ENCODE measurements at regions not wholly inside any gene's neighbourhood (a gene's known extent, or its start where the extent isn't known, plus 50 kb on each side); places are given as distances from the start of the nearest gene placed in this dataset.

DNA sequence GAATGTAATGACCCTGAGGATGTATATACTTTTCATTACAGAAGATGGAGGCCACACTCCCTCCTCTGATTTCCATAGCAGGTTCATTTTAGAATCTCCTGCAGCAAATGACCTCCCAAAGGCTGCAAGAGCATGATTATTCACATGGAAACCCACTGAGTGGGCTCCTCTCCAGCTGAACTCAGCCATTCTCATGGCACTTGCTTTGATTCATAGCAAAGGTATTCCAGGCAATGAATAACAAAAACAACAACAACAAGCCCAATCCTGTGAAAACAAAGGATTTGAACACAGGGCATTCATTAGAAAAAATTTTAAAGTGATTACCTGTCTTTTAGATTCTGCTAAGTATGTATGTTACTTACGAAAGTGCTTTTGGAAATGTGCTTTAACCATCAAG is 894.0 kb upstream of the FRG1 start:
- Histone ChIP-seq H3K9me1 (ENCODE audit: insufficient read depth, low read length) (no peaks in the 10 kb centered on the region), H3K9ac (ENCODE audit: low read depth, low read length) (no peak overlapping the region), H3K4ac (ENCODE audit: low read depth, low read length) (no peak overlapping the region), H3K4me1 (ENCODE audit: control insufficient read depth, insufficient read depth, low read length) (no peaks in the 10 kb centered on the region), H2BK15ac (ENCODE audit: low read depth, low read length) (0 out of 3 replicates have a peak overlapping the region, but pooled peaks have one; percentile 9), H3K18ac (ENCODE audit: low read depth, low read length) (no peak overlapping the region), H3K79me1 (ENCODE audit: low read depth in 1 of 2, low read length in 2 of 2) (no peaks in the 10 kb centered on the region), H3K23ac (ENCODE audit: low read depth, low read length) (no peak overlapping the region), H4K91ac (ENCODE audit: insufficient read depth, low read depth, low read length) (no peak overlapping the region; the same call in 1 of the 2 replicates), H4K5ac (ENCODE audit: low read depth, low read length) (no peak overlapping the region), H4K8ac (ENCODE audit: low read depth in 2 of 2, low read length in 2 of 2) (no peak overlapping the region), H3K56ac (ENCODE audit: extremely low read depth, insufficient read depth, low read length) (no peak overlapping the region), H3K27me3 (ENCODE audit: control insufficient read depth, insufficient read depth, low read length) (no peaks in the 10 kb centered on the region), H2AFZ (replicated peaks; ENCODE audit: low read length, poor library complexity) (no peak overlapping the region), H3K4me2 (ENCODE audit: low read depth, low read length) (no peak overlapping the region), H2AK5ac (ENCODE audit: low read depth, low read length) (no peak overlapping the region), H2BK120ac (ENCODE audit: low read depth, low read length) (peak overlapping the region; percentile 49; the same call in 1 of the 2 replicates), H2BK5ac (ENCODE audit: low read depth, low read length, poor library complexity, severe bottlenecking) (no peak overlapping the region), H3K4me3 (ENCODE audit: insufficient read depth, low read depth, low read length) (no peak overlapping the region), H3K27ac (ENCODE audit: insufficient read depth, low read length) (no peak overlapping the region), H3K14ac (replicated peaks; ENCODE audit: low read depth, low read length) (no peak overlapping the region), H3K9me3 (ENCODE audit: control insufficient read depth, insufficient read depth, low read length) (no peaks in the 10 kb centered on the region), H2AK9ac (replicated peaks; ENCODE audit: low read depth, low read length, poor library complexity) (no peak overlapping the region), H4K20me1 (ENCODE audit: insufficient read depth, low read length) (no peaks in the 10 kb centered on the region), H3K36me3 (ENCODE audit: control insufficient read depth, insufficient read depth, low read length) (no peaks in the 10 kb centered on the region), H2BK20ac (ENCODE audit: low read depth, low read length) (no peak overlapping the region)
- intact Hi-C loops (cut with micrococcal nuclease) (no loop called here), dilution Hi-C loops (cut with HindIII; ENCODE audit: low sequenced_read_pairs, unreplicated experiment) (no loop called here), in situ Hi-C loops (cut with MboI; ENCODE audit: low sequenced_read_pairs) (no loop called here)
- DNase-seq (peak; percentile 24), ATAC-seq (ENCODE audit: low read depth) (no peak)
- ChIA-PET POLR2A (ENCODE audit: unreplicated experiment) (no interaction called here), CTCF (no interaction called here)
- BruUV-seq (replicated peaks), result no TSS peak
- WGBS, 2 experiments (ENCODE audit: extremely low coverage in 2 of 2, insufficient read length in 1 of 2), result no CpG with 5 or more reads among the region's 1 CpG
- TF ChIP-seq NFE2L2 (IDR thresholded peaks at IDR 0.05; ENCODE audit: low read depth, low read length) (no peak), RFX5 (IDR thresholded peaks at IDR 0.05; ENCODE audit: low read depth, low read length) (no peak), CHD1 (IDR thresholded peaks at IDR 0.05; ENCODE audit: low read depth, low read length) (no peak), MXI1 (IDR thresholded peaks at IDR 0.05; ENCODE audit: borderline replicate concordance, low read depth, low read length) (no peak)
- TF ChIP-seq, protein P1, sequence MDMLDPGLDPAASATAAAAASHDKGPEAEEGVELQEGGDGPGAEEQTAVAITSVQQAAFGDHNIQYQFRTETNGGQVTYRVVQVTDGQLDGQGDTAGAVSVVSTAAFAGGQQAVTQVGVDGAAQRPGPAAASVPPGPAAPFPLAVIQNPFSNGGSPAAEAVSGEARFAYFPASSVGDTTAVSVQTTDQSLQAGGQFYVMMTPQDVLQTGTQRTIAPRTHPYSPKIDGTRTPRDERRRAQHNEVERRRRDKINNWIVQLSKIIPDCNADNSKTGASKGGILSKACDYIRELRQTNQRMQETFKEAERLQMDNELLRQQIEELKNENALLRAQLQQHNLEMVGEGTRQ (IDR thresholded peaks at IDR 0.05; ENCODE audit: low read depth, low read length), result no peak
- TF ChIP-seq, protein P2, sequence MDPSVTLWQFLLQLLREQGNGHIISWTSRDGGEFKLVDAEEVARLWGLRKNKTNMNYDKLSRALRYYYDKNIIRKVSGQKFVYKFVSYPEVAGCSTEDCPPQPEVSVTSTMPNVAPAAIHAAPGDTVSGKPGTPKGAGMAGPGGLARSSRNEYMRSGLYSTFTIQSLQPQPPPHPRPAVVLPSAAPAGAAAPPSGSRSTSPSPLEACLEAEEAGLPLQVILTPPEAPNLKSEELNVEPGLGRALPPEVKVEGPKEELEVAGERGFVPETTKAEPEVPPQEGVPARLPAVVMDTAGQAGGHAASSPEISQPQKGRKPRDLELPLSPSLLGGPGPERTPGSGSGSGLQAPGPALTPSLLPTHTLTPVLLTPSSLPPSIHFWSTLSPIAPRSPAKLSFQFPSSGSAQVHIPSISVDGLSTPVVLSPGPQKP (IDR thresholded peaks at IDR 0.05; ENCODE audit: borderline replicate concordance, low read depth, low read length), result no peak
- TF ChIP-seq, protein P3, sequence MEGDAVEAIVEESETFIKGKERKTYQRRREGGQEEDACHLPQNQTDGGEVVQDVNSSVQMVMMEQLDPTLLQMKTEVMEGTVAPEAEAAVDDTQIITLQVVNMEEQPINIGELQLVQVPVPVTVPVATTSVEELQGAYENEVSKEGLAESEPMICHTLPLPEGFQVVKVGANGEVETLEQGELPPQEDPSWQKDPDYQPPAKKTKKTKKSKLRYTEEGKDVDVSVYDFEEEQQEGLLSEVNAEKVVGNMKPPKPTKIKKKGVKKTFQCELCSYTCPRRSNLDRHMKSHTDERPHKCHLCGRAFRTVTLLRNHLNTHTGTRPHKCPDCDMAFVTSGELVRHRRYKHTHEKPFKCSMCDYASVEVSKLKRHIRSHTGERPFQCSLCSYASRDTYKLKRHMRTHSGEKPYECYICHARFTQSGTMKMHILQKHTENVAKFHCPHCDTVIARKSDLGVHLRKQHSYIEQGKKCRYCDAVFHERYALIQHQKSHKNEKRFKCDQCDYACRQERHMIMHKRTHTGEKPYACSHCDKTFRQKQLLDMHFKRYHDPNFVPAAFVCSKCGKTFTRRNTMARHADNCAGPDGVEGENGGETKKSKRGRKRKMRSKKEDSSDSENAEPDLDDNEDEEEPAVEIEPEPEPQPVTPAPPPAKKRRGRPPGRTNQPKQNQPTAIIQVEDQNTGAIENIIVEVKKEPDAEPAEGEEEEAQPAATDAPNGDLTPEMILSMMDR (conservative IDR thresholded peaks at IDR 0.05; ENCODE audit: low read depth, low read length), result no peak

All from IMR-90 (cell line).